ENCODE measurements at regions not wholly inside any gene's neighbourhood (a gene's known extent, or its start where the extent isn't known, plus 50 kb on each side); places are given as distances from the start of the nearest gene placed in this dataset.

DNA sequence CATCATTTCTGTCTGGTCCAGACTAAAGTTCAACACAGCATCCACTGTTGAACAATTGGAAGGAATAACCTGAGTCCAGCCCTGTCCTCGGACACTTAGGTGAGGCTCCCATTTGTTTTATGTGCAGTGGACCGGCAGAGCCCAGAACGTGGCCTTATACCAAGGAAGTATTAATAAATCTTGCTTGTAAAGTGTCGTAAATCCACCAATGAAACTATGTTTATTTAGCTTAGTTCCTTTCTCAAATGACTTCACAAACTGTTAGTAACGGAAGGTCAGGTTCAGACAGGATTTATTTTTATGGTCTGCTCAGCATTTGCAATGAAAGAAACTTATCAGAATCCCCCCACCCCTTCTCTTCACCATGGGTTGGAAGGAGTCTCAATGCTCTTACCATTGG is 149.5 kb downstream of the PCSK1 start:
- DNase-seq (ENCODE audit: low spot score): no peak

DNA sequence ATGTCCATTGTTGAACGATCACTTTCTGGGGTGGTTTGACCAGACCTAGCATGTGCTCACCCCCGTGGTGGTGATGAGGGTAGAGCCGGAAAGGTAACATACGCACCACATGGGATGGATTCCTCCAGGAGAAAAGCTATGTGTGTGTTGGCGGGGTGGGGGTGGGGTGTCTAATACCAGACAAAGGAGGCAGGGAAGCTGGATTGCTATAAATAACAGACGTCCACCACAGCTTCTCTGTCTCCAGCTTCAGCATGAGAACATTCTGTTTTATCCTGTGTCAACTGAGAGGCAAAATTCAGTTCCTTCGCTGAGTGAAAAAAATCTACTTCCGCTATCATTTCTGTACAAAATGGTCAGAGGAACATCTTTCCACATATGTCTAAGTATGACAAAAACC is 151.0 kb downstream of the PCSK1 start:
- no peak for DNase-seq (ENCODE audit: low spot score)

DNA sequence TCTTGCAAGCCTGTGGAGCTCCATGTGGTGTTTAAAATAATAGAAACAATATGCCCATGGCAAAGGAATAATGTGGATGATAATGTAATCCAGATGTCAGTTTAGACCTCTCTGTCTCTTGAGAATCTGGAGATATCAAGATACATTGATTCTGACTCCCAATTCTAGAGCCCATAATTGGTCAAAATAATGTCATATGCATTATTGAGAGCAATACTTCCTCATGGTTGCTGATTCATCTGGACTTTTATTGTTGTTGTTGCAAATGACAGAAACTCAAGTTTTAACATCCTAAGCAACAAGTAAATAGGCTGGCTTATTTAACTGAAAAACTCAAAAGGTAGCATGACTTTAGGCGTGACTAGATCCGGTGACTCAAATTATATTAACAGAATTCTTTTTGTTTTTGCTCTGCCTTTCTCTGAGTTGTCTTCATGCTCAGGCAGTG is 152.1 kb downstream of the PCSK1 start:
- no peak for DNase-seq (ENCODE audit: low spot score)

DNA sequence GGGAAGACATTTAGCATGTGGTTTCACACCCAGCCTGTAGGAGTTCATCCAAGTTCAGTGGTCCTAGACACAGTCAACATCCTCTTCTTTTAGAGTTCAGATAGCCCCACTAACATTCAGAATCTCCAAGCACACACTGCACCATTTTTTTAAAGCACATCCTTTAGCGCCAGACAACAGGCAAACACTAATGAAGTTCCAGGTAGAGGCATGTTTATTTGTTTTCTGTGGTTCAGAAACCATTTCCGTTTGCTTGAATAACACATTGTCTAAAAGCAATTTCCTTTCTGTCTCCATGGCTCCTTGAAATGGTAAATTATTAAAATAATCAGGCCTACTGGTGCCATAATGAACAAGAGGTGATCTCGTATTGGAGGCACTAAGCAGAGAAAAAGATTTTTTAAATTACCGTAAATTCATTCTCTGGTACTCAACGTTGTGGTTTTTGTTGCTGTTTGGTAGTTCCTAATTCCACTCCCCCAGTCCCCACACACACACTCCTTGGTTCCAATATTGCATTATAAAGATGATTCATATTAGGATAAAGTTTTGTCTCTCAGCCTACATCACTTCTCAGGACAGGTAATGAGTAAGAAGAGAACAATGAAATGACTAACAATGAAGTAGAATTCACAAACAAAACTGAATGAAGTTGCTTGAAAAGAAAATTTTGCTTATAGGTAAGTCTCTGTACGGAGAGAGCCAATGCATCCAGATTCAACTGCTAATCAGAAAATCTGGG is 153.1 kb downstream of the PCSK1 start:
- no peak for DNase-seq (ENCODE audit: low spot score)

DNA sequence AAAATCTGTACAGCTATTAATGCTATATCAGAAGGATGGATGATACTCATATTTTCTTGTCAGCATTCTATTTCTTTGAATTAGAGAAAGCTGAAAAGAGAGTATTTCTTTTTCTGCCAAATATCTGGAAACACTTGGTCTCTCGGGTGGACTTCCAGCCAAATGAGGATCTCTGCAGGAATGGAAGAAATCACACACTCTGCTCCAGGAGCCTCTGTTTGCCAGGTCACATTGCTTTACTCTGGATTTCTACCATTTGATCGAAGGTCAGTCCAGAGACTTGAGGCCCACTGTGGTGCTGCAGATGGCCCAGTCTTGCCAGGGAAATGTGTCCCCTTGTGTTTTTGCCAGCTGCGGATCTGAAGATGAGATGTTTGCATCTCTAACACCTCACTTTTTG is 154.1 kb downstream of the PCSK1 start:
- no peak for DNase-seq (ENCODE audit: low spot score)

DNA sequence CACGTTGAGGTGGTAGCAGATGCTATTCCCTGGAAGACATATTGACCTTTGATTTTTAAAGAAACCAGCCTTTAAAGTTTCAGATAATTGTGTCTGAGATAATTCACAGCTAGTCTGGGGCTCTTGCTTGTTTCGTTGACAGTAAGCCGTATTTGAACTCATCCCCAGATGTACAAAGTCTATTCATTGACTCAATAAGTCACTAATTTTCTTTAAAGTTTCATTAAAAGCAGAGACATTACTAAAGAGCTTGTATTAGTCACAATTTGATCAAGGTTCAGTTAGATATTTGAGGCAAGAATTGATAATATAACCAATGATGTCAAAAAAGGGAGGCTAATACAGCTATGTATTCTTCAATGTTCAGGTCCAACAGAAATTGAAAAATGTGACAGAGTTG is 158.0 kb downstream of the PCSK1 start:
- no peak for DNase-seq (ENCODE audit: low spot score)

DNA sequence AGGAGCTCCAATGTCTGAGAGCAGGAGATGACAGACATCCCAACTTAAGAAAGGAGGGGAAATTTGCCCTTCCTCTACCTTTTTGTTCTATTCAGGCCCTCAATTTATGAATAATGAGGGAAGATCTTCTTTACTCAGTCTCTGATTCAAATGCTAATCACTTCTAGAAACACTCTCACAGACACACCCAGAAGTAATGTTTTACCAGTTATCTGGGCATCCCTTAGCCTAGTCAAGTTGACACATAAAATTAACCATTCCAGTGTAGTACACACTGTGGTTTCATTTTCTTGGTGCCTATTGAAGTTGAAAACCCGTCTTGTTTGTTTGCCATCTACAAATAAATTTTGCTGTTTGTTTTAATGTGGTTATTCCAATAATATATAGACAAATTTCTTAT is 167.6 kb downstream of the PCSK1 start:
- DNase-seq (ENCODE audit: low spot score): no peak

DNA sequence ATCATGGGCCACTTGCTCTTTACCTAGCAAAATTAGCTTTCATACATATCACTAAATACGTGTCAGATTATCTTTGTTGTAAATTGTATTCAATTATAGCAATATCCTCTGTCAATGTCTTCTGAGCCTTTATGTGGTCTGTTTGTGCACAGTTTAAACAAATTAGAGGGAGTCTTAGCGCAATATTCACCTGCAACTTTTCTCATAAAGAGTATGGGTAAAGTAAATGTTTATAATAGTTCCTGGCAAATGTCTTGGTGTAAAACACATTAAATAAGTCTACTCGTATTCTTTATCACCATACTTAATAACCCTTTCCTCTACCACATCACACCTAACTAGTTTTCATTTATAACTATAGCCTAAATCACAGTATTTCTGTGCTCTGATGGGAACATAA is 169.0 kb downstream of the PCSK1 start:
- DNase-seq (ENCODE audit: low spot score): no peak

DNA sequence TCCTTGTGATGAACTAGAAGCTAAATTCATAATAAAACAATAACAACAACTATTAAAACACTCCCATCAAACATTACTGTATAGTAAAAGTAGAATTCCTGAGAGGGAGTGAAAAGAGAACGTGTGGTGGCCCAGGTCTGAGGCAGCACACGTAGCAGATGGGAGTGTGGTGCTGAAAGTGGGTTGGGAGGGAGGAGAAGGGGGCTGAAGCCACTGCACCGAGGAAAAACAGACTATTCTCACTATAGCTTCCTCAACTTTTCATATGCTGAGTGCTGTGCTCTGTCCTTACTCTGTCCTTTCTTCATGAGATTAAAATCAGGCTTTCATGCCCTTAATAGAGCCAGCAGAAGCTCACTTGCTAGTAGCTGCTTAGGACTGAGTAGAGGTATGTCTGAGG is 170.9 kb downstream of the PCSK1 start:
- DNase-seq (ENCODE audit: low spot score): no peak

DNA sequence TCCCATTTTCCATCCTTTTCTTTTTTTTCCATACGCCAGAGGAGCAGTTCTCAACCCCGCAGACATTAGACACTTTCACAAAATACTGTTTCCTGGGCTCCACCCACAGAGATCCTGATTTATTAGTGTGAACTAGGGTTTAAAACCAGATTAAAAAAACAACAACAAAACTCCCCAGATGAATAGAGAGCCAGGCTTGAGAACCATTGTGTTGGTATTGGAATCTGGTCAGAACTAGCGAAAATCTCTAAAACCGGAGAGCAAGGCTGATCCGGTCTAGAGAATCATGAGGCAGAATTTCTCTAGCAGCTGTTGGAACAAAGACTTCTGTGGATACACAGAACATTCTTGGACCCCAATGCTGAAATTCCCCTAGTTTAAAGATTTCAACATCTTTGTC is 173.0 kb downstream of the PCSK1 start:
- no peak for DNase-seq (ENCODE audit: low spot score)

DNA sequence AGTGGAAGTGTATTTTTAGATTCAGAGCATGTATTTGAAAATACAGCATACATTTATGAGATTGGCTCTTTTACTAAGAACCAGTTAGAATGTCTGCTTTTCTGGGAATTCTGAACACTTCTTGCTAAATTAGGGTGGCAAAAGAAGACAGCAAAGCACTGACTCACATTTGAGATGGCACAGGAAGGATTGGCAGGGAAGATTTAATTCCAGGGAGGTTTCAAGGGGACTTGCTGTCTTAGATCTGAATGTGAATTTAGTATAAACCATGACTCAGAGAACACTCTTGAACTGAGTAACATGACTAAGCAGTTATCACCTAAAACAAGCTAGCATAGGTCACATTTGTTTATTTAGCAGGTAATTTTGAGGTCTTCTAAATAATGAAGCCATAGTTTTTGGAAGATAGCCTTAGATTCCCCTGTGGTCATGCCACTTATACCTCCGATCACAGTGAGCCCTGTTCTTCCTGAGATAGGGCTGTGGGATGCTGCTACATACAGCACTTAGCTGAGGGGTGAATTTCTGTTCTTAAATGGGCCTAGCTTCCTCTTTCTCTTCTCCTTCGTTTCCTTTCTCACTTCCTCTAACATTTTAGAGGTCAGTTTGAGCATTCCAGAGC is 173.8 kb downstream of the PCSK1 start:
- DNase-seq (ENCODE audit: low spot score): peak; percentile 10

DNA sequence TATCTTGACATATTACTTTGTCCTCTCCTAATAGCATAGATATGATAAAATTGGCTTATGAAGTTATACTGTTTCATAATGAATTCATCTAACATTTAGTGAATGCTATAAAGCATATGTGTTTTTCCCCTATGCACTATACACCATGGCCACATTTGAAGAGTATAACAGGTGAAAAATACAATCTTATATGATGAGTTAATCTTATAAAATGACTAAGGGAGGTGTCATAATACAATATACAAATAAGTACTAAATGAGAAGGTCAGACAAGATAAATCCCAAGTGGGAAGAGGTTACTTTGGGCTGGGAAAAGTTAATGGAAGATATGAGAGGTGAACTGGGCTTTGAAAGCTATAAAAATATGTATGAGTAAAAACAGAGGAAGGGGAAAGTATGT is 174.4 kb downstream of the PCSK1 start:
- no peak for DNase-seq (ENCODE audit: low spot score)

DNA sequence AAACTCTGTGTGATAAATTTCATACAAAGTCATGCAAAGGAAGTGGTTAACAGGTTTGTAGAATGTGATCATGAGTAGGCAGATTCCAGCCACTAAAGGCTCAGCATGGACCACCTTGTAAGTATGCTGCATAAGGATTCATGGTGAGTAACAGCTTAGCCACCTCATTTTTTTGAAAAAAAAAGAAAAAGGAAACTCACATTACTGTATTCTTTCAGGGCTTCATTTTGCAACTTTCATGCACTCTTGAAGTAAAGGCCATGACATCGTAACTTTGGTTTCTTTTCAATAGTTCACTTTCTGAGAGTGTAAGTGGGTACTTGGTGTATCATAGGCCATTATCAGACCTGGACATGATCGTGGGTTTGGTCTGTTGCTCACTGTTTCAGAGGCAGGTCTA is 175.1 kb downstream of the PCSK1 start:
- no peak for DNase-seq (ENCODE audit: low spot score)

DNA sequence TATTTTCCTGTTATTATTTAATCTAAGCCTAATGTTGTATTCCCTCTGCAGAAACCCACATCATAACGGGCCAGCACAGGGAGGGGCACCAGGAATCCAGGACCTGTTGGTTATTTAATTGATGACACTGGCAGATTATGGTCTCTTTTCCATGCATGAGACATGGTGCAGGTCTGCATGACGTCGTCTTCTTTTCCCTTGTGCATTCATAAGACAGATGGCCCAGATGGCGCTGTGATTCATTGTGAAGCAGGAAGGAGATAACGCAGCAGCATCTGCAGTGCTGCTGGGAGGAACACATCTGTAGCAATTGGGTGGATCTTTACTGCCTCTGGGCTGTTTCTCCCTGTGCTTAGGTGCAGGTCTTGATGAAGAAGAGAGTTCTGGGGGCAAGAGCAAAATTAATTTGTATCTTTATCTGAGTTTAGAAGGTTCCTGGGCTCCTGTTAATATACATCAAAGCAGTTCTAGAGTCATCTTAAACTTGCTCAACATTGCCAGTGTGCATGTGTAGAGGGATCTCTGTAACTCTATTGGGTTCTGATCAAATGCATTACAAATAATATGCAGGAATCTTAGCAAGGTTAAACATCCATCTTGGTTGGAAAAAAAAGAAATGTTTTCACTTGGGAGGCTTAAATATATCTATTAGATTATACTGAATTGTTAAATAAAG is 176.1 kb downstream of the PCSK1 start:
- no peak for DNase-seq (ENCODE audit: low spot score)

DNA sequence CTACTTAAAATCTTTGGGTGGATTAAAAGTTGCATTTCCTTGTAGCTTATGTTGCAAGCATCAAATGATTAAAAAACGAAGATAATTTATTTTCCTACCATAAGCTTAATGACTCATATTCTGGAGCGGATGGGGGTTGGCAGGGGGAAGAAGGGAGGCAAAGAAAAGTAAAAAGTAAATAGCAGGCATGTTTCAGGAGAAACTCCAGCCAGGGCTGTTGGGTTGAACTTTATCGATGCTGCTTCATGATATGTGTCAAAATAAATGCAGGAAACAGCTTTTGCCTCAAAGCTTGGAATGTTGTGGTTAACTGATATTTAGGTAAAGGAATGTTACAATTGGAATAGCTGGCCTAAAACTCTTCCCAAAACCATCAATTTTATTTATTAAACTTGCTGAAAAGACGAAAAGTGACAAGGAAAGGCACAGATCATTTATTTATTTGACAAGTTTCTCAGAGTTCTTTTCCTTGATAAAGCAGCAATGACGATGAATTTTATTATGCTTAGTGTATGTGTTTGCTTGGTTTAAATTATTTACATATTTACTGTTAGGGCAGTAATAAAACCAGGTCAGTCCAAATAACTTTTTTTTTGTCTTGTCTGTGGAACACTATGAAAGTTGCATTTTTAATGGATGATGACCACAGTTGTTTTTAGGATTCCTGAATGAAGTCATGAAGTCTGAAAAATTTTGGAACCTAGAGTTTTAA is 177.9 kb downstream of the PCSK1 start:
- DNase-seq (ENCODE audit: low spot score): no peak

DNA sequence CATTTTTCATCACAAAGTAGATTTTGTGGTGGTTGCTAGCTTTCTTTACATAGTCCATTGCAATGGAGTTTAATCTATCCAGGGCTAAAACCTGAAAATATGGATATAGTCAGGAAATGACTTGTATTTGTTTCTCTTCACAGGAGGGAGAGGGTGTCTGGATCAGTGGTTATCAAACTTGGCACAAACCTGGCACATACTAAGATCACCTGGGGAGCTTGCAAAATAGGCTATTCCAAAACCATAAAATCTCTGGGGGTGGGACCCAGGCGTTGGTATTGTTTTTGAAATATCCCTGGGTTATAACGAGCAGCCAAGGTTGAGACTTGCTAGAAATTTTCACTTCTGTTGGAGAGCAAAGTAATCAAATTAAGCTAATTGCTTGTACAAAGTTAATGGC is 179.9 kb downstream of the PCSK1 start:
- no peak for DNase-seq (ENCODE audit: low spot score)

DNA sequence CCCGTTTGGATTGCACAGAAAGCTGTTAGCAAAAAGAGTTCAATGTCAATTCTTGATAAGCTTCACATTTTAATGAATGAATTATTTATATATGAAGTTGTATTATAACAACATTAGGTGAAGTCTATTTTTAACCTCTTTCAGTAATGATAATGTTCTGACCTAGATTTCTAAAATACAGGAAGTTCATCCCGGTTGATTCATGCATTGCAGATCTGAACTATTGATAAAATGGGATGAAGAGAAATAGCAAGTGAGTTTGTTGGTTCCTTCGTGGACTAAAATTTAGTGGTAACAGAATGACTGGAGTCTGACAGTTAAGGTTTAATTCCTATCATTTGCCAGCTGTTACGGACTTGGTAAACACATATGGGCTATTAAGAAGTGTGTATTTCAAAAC is 180.5 kb downstream of the PCSK1 start:
- no peak for DNase-seq (ENCODE audit: low spot score)

DNA sequence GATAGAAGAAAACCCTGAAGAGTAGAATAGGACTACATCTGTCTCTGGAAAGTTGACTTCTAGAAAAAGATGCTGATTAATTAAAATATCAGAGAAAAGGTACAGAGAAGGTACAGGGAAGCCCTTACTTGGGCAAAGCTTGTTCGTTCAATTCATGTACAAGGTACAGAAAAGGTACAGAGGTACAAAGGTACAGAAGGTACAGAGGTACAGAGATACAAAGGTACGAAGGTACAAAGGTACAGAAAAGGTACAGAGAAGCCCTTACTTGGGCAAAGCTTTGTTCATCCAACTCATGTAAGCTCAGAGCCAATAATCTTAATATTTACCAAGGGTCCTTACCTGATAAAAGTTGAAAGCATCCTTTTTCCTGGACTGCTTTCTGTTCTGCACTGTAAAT is 182.3 kb downstream of the PCSK1 start:
- no peak for DNase-seq (ENCODE audit: low spot score)

DNA sequence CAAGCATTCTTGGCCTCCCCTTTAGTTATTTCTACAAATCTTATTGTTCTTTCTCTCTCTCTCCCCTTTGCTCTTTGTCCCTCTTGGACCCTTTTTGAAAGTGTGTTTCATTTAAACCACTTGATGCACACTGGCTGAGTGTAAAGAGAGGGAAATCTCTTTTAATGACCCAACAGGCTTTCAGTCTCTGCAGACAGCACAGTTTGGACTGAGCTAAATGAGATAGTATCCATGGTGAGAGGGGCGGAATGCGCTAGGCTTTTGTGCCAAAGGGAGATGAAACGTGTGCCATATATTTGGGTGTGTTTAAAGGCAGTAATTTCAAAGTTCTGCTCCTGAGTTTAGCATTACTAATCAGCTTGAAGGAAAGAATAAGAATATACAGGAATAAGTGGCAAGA is 184.9 kb downstream of the PCSK1 start:
- DNase-seq (ENCODE audit: low spot score): no peak

DNA sequence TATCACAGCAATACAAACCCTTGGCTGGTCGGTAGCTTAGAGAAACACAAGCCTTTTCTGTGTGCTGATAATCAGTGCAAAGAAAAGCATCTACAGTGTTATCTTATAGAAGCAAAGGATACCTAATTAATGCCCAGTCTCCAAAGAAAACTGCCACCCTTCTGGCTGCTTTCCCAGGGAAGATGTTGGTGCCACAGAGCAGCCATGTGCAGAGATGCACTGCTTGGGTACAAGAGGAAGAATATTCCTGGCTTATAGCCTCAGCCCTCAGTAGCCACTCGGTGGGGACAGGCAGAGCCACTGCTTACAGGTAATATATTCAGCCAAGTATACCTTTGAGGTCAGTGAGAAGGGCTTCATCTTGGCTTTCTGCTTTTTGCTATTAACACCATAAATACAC is 185.3 kb downstream of the PCSK1 start:
- no peak for DNase-seq (ENCODE audit: low spot score)

DNA sequence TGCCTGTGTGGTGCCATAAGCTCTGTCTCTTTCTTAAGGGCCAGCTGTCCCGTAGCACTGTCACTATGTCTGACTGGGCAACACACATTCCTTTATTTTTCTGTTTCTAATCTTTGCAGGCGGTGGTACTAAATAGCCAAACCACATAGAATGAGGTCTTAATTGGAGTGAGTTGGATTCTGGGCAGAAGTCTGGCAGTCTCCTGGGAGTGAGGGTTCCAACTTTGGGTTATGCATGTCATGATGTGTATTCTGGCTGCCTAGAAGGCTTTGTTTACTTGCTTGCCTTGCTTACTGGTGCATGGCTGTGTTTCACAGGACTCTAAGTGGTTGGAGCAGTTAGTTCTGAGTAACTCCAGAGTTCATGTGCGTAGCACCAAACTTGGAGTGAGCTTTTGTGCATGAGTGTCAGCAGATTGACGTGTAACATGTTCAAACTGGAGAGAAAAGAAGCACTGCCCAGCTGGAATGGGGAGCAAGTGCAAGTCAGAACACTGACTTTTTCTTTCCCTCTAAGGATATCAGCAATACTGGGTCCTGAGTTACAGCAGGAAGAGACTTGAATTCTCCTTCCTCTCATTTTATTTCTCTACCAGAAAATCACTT is 185.8 kb downstream of the PCSK1 start:
- DNase-seq (ENCODE audit: low spot score): no peak

Data from COLO829 (cell line).